ENCODE measurements at regions not wholly inside any gene's neighbourhood (a gene's known extent, or its start where the extent isn't known, plus 50 kb on each side); places are given as distances from the start of the nearest gene placed in this dataset.

- RAD21 ChIA-PET (ENCODE audit: unreplicated experiment), result no interaction called here
- in situ Hi-C loops (cut with MboI), result no loop called here
- Histone ChIP-seq H3K27ac (ENCODE audit: control insufficient read depth, insufficient read depth) (no peak overlapping the region), H3K9me3 (replicated peaks; ENCODE audit: control insufficient read depth, insufficient read depth, low read length) (no peaks in the 10 kb centered on the region; the same call in 2 of the 3 replicates), H3K4me1 (ENCODE audit: control insufficient read depth, insufficient read depth, low read length) (no peaks in the 10 kb centered on the region), H3K36me3 (ENCODE audit: control insufficient read depth in 2 of 2, insufficient read depth in 2 of 2, low read length in 1 of 2) (no peaks in the 10 kb centered on the region), H3K9ac (ENCODE audit: control insufficient read depth, insufficient read depth, low read length) (no peak overlapping the region), H3K79me2 (ENCODE audit: control insufficient read depth, insufficient read depth, low read length) (no peaks in the 10 kb centered on the region), H4K20me1 (ENCODE audit: control insufficient read depth, insufficient read depth) (no peaks in the 10 kb centered on the region), H3K4me2 (ENCODE audit: control insufficient read depth, insufficient read depth) (no peak overlapping the region), H3K4me3 (no peak overlapping the region), H3K27me3 (replicated peaks in 1 of 2; ENCODE audit: control insufficient read depth in 2 of 2, insufficient read depth in 2 of 2, low read length in 1 of 2) (no peaks in the 10 kb centered on the region), H2AFZ (ENCODE audit: control insufficient read depth, low read depth, low read length) (no peak overlapping the region)
- SMC1A ChIA-PET (ENCODE audit: uncharacterized antibody, unreplicated experiment), result no interaction called here
- no peak for FAIRE-seq
- POLR2A ChIA-PET, result no interaction called here
- intact Hi-C loops (cut with micrococcal nuclease; ENCODE audit: unreplicated experiment), result no loop called here
- CTCF ChIA-PET, result no interaction called here
- WGBS (ENCODE audit: insufficient coverage, insufficient replicate concordance, low lambda C conversion rate, missing lambda C conversion rate), result 76% methylated on average over 2 of the region's 2 CpGs
- DNase-seq (ENCODE audit: low read depth, low spot score), result no peak
- ATAC-seq, result no peak
- TF ChIP-seq ZNF274 (IDR thresholded peaks at IDR 0.05; ENCODE audit: insufficient read depth, insufficient read length) (no peak), ESRRA (IDR thresholded peaks at IDR 0.05; ENCODE audit: low read length) (no peak), PAX8 (IDR thresholded peaks at IDR 0.05) (no peak), RB1 (IDR thresholded peaks at IDR 0.05; ENCODE audit: borderline replicate concordance) (no peak), LARP7 (IDR thresholded peaks at IDR 0.05) (no peak), STAT1 (conservative IDR thresholded peaks at IDR 0.05) (no peak), PKNOX1 (IDR thresholded peaks at IDR 0.05) (no peak), EGR1 (IDR thresholded peaks at IDR 0.05; ENCODE audit: borderline replicate concordance in 1 of 2, low read depth in 2 of 2, low read length in 2 of 2) (no peak), TAF1 (IDR thresholded peaks at IDR 0.05; ENCODE audit: borderline replicate concordance, low read depth, low read length) (no peak), EED (IDR thresholded peaks at IDR 0.05; ENCODE audit: low read depth) (no peak)
- TF ChIP-seq, protein P1, sequence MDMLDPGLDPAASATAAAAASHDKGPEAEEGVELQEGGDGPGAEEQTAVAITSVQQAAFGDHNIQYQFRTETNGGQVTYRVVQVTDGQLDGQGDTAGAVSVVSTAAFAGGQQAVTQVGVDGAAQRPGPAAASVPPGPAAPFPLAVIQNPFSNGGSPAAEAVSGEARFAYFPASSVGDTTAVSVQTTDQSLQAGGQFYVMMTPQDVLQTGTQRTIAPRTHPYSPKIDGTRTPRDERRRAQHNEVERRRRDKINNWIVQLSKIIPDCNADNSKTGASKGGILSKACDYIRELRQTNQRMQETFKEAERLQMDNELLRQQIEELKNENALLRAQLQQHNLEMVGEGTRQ (IDR thresholded peaks at IDR 0.05; ENCODE audit: borderline replicate concordance, low read depth, low read length), result no peak
- TF ChIP-seq, protein P2, sequence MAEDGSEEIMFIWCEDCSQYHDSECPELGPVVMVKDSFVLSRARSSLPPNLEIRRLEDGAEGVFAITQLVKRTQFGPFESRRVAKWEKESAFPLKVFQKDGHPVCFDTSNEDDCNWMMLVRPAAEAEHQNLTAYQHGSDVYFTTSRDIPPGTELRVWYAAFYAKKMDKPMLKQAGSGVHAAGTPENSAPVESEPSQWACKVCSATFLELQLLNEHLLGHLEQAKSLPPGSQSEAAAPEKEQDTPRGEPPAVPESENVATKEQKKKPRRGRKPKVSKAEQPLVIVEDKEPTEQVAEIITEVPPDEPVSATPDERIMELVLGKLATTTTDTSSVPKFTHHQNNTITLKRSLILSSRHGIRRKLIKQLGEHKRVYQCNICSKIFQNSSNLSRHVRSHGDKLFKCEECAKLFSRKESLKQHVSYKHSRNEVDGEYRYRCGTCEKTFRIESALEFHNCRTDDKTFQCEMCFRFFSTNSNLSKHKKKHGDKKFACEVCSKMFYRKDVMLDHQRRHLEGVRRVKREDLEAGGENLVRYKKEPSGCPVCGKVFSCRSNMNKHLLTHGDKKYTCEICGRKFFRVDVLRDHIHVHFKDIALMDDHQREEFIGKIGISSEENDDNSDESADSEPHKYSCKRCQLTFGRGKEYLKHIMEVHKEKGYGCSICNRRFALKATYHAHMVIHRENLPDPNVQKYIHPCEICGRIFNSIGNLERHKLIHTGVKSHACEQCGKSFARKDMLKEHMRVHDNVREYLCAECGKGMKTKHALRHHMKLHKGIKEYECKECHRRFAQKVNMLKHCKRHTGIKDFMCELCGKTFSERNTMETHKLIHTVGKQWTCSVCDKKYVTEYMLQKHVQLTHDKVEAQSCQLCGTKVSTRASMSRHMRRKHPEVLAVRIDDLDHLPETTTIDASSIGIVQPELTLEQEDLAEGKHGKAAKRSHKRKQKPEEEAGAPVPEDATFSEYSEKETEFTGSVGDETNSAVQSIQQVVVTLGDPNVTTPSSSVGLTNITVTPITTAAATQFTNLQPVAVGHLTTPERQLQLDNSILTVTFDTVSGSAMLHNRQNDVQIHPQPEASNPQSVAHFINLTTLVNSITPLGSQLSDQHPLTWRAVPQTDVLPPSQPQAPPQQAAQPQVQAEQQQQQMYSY (CRISPR knock-in tag; IDR thresholded peaks at IDR 0.05), result no peak
- BruUV-seq (replicated peaks), result no TSS peak
Observed at GRCh38 chr12:89907659-89908058, 199.0 kb upstream of the ATP2B1 start.

Measured in GM12878 (cell line).